ENCODE measurements at regions not wholly inside any gene's neighbourhood (a gene's known extent, or its start where the extent isn't known, plus 50 kb on each side); places are given as distances from the start of the nearest gene placed in this dataset.
"Not testable (repeated sequence)": the region's sequence is repeated elsewhere in the genome, so short reads cannot be mapped to it uniquely, and the experiment has no call there.

- H3K4me3 ChIP-seq (replicated peaks in 1 of 2; ENCODE audit: low read depth in 2 of 2, low read length in 2 of 2) = no peak overlapping the region
- no peak for DNase-seq (ENCODE audit: low read depth in 2 of 2)
- no peak for TF ChIP-seq CTCF (IDR thresholded peaks at IDR 0.05; ENCODE audit: low read depth, low read length)
These were observed 1220.5 kb upstream of the TMEM132C start for GRCh38 chr12:127046467-127046866.

GRCh38 chr12:127048057-127048456, 1218.9 kb upstream of the TMEM132C start:
- TF ChIP-seq CTCF (IDR thresholded peaks at IDR 0.05; ENCODE audit: low read depth, low read length) = no peak
- H3K4me3 ChIP-seq (replicated peaks in 1 of 2; ENCODE audit: low read depth in 2 of 2, low read length in 2 of 2) = no peak overlapping the region
- DNase-seq (ENCODE audit: low read depth in 2 of 2) = no peak

- not testable (repeated sequence) for DNase-seq (ENCODE audit: low read depth in 2 of 2); H3K4me3 ChIP-seq (replicated peaks in 1 of 2; ENCODE audit: low read depth in 2 of 2, low read length in 2 of 2)
These were observed 1218.4 kb upstream of the TMEM132C start for GRCh38 chr12:127048525-127048924.

- H3K4me3 ChIP-seq (replicated peaks in 1 of 2; ENCODE audit: low read depth in 2 of 2, low read length in 2 of 2) = no peak overlapping the region
- no peak for TF ChIP-seq CTCF (IDR thresholded peaks at IDR 0.05; ENCODE audit: low read depth, low read length)
- DNase-seq (ENCODE audit: low read depth in 2 of 2) = no peak
These were observed 1215.8 kb upstream of the TMEM132C start for GRCh38 chr12:127051139-127051538.

GRCh38 chr12:127052511-127053232, 1214.3 kb upstream of the TMEM132C start:
- DNase-seq (ENCODE audit: low read depth in 2 of 2) = peak in 1 of 2 donors; percentile 93
- H3K4me3 ChIP-seq (replicated peaks in 1 of 2; ENCODE audit: low read depth in 2 of 2, low read length in 2 of 2) = no peak overlapping the region
- no peak for TF ChIP-seq CTCF (IDR thresholded peaks at IDR 0.05; ENCODE audit: low read depth, low read length)

GRCh38 chr12:127054531-127054930, 1212.4 kb upstream of the TMEM132C start:
- peak; percentile 0 to 74 for DNase-seq (ENCODE audit: low read depth in 2 of 2)
- no peak overlapping the region for H3K4me3 ChIP-seq (replicated peaks in 1 of 2; ENCODE audit: low read depth in 2 of 2, low read length in 2 of 2)
- TF ChIP-seq CTCF (IDR thresholded peaks at IDR 0.05; ENCODE audit: low read depth, low read length) = no peak

- TF ChIP-seq CTCF (IDR thresholded peaks at IDR 0.05; ENCODE audit: low read depth, low read length) = no peak
- no peak overlapping the region for H3K4me3 ChIP-seq (replicated peaks in 1 of 2; ENCODE audit: low read depth in 2 of 2, low read length in 2 of 2)
- DNase-seq (ENCODE audit: low read depth in 2 of 2) = no peak
These were observed 1206.6 kb upstream of the TMEM132C start for GRCh38 chr12:127060310-127060847.

All from cardiac fibroblast (primary cell).